Fibroblast of lung (primary cell): ENCODE measurements at regions not wholly inside any gene's neighbourhood (a gene's known extent, or its start where the extent isn't known, plus 50 kb on each side); places are given as distances from the start of the nearest gene placed in this dataset.

Experiments used
- EZH2 ChIP-seq: IDR thresholded peaks from 2 replicates; pipeline ENCODE4 v1.5.1; 2012; ENCODE audit warnings: low read length, control low read depth, mild to moderate bottlenecking; ENCODE audit errors: missing control alignments
- TF ChIP-seq, protein P1 (sequence below), 2 donors: IDR thresholded peaks in 1 of 2; conservative IDR thresholded peaks in 1 of 2; 1 replicate in 1 of 2; 2 replicates in 1 of 2; pipeline ENCODE4 v1.5.1; 2011 to 2012; ENCODE audit warnings: low read length in 2 of 2, control low read depth in 1 of 2, inconsistent platforms in 1 of 2, low read depth in 1 of 2, mild to moderate bottlenecking in 1 of 2

GRCh38 chr3:190973771-190974170 is 111.3 kb upstream of the GMNC start:
- TF ChIP-seq, protein P1, sequence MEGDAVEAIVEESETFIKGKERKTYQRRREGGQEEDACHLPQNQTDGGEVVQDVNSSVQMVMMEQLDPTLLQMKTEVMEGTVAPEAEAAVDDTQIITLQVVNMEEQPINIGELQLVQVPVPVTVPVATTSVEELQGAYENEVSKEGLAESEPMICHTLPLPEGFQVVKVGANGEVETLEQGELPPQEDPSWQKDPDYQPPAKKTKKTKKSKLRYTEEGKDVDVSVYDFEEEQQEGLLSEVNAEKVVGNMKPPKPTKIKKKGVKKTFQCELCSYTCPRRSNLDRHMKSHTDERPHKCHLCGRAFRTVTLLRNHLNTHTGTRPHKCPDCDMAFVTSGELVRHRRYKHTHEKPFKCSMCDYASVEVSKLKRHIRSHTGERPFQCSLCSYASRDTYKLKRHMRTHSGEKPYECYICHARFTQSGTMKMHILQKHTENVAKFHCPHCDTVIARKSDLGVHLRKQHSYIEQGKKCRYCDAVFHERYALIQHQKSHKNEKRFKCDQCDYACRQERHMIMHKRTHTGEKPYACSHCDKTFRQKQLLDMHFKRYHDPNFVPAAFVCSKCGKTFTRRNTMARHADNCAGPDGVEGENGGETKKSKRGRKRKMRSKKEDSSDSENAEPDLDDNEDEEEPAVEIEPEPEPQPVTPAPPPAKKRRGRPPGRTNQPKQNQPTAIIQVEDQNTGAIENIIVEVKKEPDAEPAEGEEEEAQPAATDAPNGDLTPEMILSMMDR (conservative IDR thresholded peaks at IDR 0.05 in 1 of 2, IDR thresholded peaks at IDR 0.05 in 1 of 2; ENCODE audit: low read depth in 1 of 2, low read length in 2 of 2), result no peak
- no peak for TF ChIP-seq EZH2
